SK-N-SH treated with all-trans-retinoic acid at 6 μM for 48 hours (cell line): ENCODE measurements at regions not wholly inside any gene's neighbourhood (a gene's known extent, or its start where the extent isn't known, plus 50 kb on each side); places are given as distances from the start of the nearest gene placed in this dataset.

Source experiments
- ZFP3 ChIP-seq: fragments of 250-450 bp; sonication (Bioruptor Pico); IDR thresholded peaks from 2 replicates; pipeline ENCODE4 v1.5.0; 2020; ENCODE audit warnings: mild to moderate bottlenecking, moderate library complexity
- ZFP30 ChIP-seq: fragments of 450-650 bp; formaldehyde crosslinking; IDR thresholded peaks from 2 replicates; pipeline ENCODE4 v1.5.0; 2022; ENCODE audit warnings: mild to moderate bottlenecking, moderate library complexity

GRCh38 chr16:80883816-80884215, 79.4 kb upstream of the CDYL2 start:
- TF ChIP-seq ZFP3 (no peak), ZFP30 (no peak)
